Neuronal stem cell (in vitro differentiated cells): ENCODE measurements at regions not wholly inside any gene's neighbourhood (a gene's known extent, or its start where the extent isn't known, plus 50 kb on each side); places are given as distances from the start of the nearest gene placed in this dataset.

Experiments
- DNase-seq: peaks from one replicate; pipeline ENCODE4 v3.0.0-alpha.2; 2013; ENCODE audit warnings: low spot score
- H2AFZ ChIP-seq: one replicate; pipeline ENCODE4 v1.6.1; 2013; ENCODE audit warnings: mild to moderate bottlenecking, low read length, inconsistent platforms
- H2AK5ac ChIP-seq: 2 replicates; pipeline ENCODE4 v1.6.1; 2013; ENCODE audit warnings: low read depth, mild to moderate bottlenecking, inconsistent platforms, low read length, moderate library complexity, mixed read lengths
- H2BK120ac ChIP-seq: 2 replicates; pipeline ENCODE4 v1.6.1; 2013; ENCODE audit warnings: low read depth, mild to moderate bottlenecking, inconsistent platforms, low read length, moderate library complexity, mixed read lengths
- H2BK12ac ChIP-seq: one replicate; pipeline ENCODE4 v1.6.1; 2013; ENCODE audit warnings: low read length, inconsistent platforms
- H2BK15ac ChIP-seq: 2 replicates; pipeline ENCODE4 v1.6.1; 2013; ENCODE audit warnings: mild to moderate bottlenecking, low read length, inconsistent platforms, mixed read lengths
- H2BK5ac ChIP-seq: one replicate; pipeline ENCODE4 v1.6.1; 2013; ENCODE audit warnings: inconsistent platforms, mild to moderate bottlenecking, low read length, moderate library complexity
- H3K14ac ChIP-seq: one replicate; pipeline ENCODE4 v1.6.1; 2013; ENCODE audit warnings: low read length, inconsistent platforms
- H3K18ac ChIP-seq: 2 replicates; pipeline ENCODE4 v1.6.1; 2013; ENCODE audit warnings: low read length, inconsistent platforms
- H3K23ac ChIP-seq: 2 replicates; pipeline ENCODE4 v1.6.1; 2013; ENCODE audit warnings: low read depth, mild to moderate bottlenecking, mixed read lengths, low read length, inconsistent platforms; ENCODE audit not compliant: poor library complexity
- H3K27ac ChIP-seq: replicated peaks from 3 replicates; pipeline ENCODE4 v1.5.1; 2013; ENCODE audit warnings: low read length, inconsistent platforms
- H3K27me3 ChIP-seq, 3 experiments: 2 replicates each; pipeline ENCODE4 v1.6.1; 2013; ENCODE audit warnings: low read length in 3 of 3, mild to moderate bottlenecking in 2 of 3, inconsistent platforms in 1 of 3, low read depth in 1 of 3, mixed read lengths in 1 of 3, moderate library complexity in 1 of 3; ENCODE audit not compliant: control insufficient read depth in 3 of 3, insufficient read depth in 3 of 3
- H3K36me3 ChIP-seq, 2 donors: replicated peaks in 1 of 2; 2 replicates each; pipeline ENCODE4 v1.6.1; 2013; ENCODE audit warnings: low read length in 2 of 2; ENCODE audit not compliant: control insufficient read depth in 2 of 2, insufficient read depth in 2 of 2
- H3K4ac ChIP-seq: 2 replicates; pipeline ENCODE4 v1.6.1; 2013; ENCODE audit warnings: inconsistent platforms, mild to moderate bottlenecking, low read length, moderate library complexity
- H3K4me1 ChIP-seq, 2 donors: 1 replicate in 1 of 2; 2 replicates in 1 of 2; pipeline ENCODE4 v1.6.1; 2013; ENCODE audit warnings: low read length in 2 of 2, low read depth in 1 of 2; ENCODE audit not compliant: control insufficient read depth in 2 of 2, insufficient read depth in 1 of 2
- H3K4me2 ChIP-seq: one replicate; pipeline ENCODE4 v1.6.1; 2013; ENCODE audit warnings: mild to moderate bottlenecking, low read length, inconsistent platforms; ENCODE audit not compliant: insufficient read depth, poor library complexity, severe bottlenecking
- H3K4me3 ChIP-seq, 2 donors: 2 replicates each; pipeline ENCODE4 v1.5.1; 2013; ENCODE audit warnings: low read length in 2 of 2, mild to moderate bottlenecking in 2 of 2, inconsistent platforms in 1 of 2, moderate library complexity in 1 of 2
- H3K79me1 ChIP-seq: one replicate; pipeline ENCODE4 v1.6.1; 2013; ENCODE audit warnings: low read depth, mild to moderate bottlenecking, inconsistent platforms, low read length, moderate library complexity
- H3K9ac ChIP-seq: one replicate; pipeline ENCODE4 v1.6.1; 2013; ENCODE audit warnings: mild to moderate bottlenecking, low read depth, low read length, inconsistent platforms; ENCODE audit not compliant: poor library complexity
- H3K9me3 ChIP-seq, 2 donors: replicated peaks in 1 of 2; 2 replicates each; pipeline versions ENCODE3 to v1.6.1; 2013; ENCODE audit warnings: low read length in 2 of 2, mild to moderate bottlenecking in 2 of 2, inconsistent platforms in 1 of 2, low read depth in 1 of 2, mixed read lengths in 1 of 2, moderate library complexity in 1 of 2; ENCODE audit not compliant: control insufficient read depth in 2 of 2, insufficient read depth in 1 of 2
- H4K8ac ChIP-seq: one replicate; pipeline ENCODE4 v1.6.1; 2013; ENCODE audit warnings: low read depth, mild to moderate bottlenecking, inconsistent platforms, low read length, moderate library complexity
- H4K91ac ChIP-seq: one replicate; pipeline ENCODE4 v1.6.1; 2013; ENCODE audit warnings: low read length, low read depth, mild to moderate bottlenecking, inconsistent platforms; ENCODE audit not compliant: poor library complexity
- WGBS, 2 donors: extraction: QIAGEN DNeasy Blood & Tissue Kit; methylation state at CpG; one replicate each; pipeline ENCODE4 v1.1.7; 2013; ENCODE audit warnings: missing lambda C conversion rate in 2 of 2, mixed read lengths in 1 of 2; ENCODE audit not compliant: insufficient read length in 2 of 2, insufficient replicate concordance in 1 of 2; ENCODE audit errors: extremely low coverage in 2 of 2; 5-methylcytosine and 5-hydroxymethylcytosine counted together

DNA sequence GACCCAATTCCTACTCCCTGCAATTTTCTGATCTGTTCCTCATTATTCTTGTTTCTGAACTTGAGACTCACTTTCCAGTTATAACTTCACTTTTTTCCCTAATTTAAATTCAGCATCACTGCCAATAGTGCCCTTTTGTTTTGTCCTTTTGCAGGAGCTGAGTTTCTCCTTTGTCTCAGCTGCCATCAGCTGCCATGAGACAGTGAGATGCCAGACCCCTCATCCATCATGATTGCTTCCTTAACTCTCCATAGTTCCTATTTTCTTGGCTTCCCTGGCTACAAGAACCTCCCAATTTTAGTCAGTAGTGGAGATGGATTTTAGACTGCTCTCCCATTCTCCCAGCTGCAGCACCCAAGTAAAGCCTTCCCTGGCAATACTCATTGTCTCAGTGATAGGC lies 518.1 kb downstream of the HDGFL1 start:
- H2BK15ac ChIP-seq: no peak overlapping the region
- H3K14ac ChIP-seq: no peak overlapping the region
- H3K9ac ChIP-seq: no peak overlapping the region
- H3K27ac ChIP-seq: no peak overlapping the region
- H3K4me2 ChIP-seq: no peak overlapping the region
- H3K9me3 ChIP-seq: peaks cover 0 to 5% of the 10 kb centered on the region in 2 donors
- H3K18ac ChIP-seq: no peak overlapping the region
- no peak overlapping the region for H2BK120ac ChIP-seq
- no peaks in the 10 kb centered on the region for H3K4me1 ChIP-seq
- no peak overlapping the region for H3K4me3 ChIP-seq
- H4K8ac ChIP-seq: no peak overlapping the region
- H2AK5ac ChIP-seq: no peak overlapping the region
- no peaks in the 10 kb centered on the region for H3K79me1 ChIP-seq
- DNase-seq: no peak
- no peak overlapping the region for H3K23ac ChIP-seq
- H2AFZ ChIP-seq: no peak overlapping the region
- no peaks in the 10 kb centered on the region for H3K36me3 ChIP-seq
- H4K91ac ChIP-seq: no peak overlapping the region
- no peak overlapping the region for H2BK12ac ChIP-seq
- H3K27me3 ChIP-seq: no peaks in the 10 kb centered on the region
- H2BK5ac ChIP-seq: no peak overlapping the region
- H3K4ac ChIP-seq: no peak overlapping the region

DNA sequence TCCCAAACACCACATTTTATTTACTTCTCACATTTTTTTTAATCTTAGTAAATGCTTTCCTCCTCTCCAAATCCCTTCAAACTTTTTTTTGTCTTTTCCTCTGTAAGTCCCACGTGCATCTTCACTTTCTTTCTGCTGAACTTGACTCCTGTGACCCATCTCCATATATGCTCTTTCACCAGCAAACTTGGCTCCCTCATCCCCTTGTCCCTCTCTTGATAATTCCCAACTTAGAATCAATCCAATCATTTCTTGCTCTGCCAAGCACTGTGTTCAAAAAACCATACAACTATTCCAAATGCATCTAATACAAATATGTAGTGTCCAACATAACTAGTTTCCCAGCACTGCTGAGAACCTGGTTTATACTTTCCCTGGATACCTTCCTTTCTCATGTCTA lies 519.4 kb downstream of the HDGFL1 start:
- Histone ChIP-seq H4K8ac (no peak overlapping the region), H3K27me3 (no peaks in the 10 kb centered on the region), H3K9ac (no peak overlapping the region), H3K4me2 (no peak overlapping the region), H2BK5ac (no peak overlapping the region), H3K36me3 (no peaks in the 10 kb centered on the region), H2BK120ac (no peak overlapping the region), H2AFZ (no peak overlapping the region), H3K18ac (no peak overlapping the region), H2BK15ac (no peak overlapping the region), H3K4ac (no peak overlapping the region), H3K79me1 (no peaks in the 10 kb centered on the region), H3K23ac (no peak overlapping the region), H3K4me3 (no peak overlapping the region), H3K27ac (no peak overlapping the region), H2BK12ac (no peak overlapping the region), H2AK5ac (no peak overlapping the region), H3K14ac (no peak overlapping the region), H4K91ac (no peak overlapping the region), H3K9me3 (peaks cover 0 to 3% of the 10 kb centered on the region in 2 donors), H3K4me1 (no peaks in the 10 kb centered on the region)
- no CpG with 5 or more reads among the region's 1 CpG for WGBS, 2 donors
- no peak for DNase-seq

DNA sequence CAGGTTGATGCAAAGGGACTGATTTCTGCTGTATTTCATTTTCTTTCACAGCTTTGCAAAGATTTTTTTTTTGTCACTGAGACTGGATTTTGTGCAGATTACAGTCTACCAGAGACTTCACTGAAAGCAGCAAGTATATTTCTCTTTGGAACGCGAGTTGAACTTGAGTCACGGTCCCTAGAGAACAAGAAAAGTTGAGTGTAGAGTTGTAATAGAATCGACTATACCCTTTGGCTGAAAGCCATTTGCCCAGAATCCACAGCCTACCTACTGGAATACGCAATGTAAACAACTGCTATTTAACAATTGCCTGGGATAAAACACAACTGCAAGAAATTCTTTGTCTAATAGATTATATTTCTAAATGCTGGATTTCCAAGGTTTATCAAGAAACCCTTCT lies 520.6 kb downstream of the HDGFL1 start:
- Histone ChIP-seq H4K91ac (no peak overlapping the region), H3K27ac (no peak overlapping the region), H3K18ac (no peak overlapping the region), H2BK15ac (no peak overlapping the region), H3K23ac (no peak overlapping the region), H3K14ac (no peak overlapping the region), H3K4me3 (no peak overlapping the region), H2AFZ (no peak overlapping the region), H2BK5ac (no peak overlapping the region), H3K36me3 (no peaks in the 10 kb centered on the region), H3K4me2 (no peak overlapping the region), H2BK12ac (no peak overlapping the region), H3K4me1 (no peaks in the 10 kb centered on the region), H3K4ac (no peak overlapping the region), H3K9me3 (no peaks in the 10 kb centered on the region), H3K9ac (no peak overlapping the region), H2BK120ac (no peak overlapping the region), H4K8ac (no peak overlapping the region), H3K27me3 (no peaks in the 10 kb centered on the region), H2AK5ac (no peak overlapping the region), H3K79me1 (no peaks in the 10 kb centered on the region)
- no peak for DNase-seq
- no CpG with 5 or more reads among the region's 5 CpGs for WGBS, 2 donors

DNA sequence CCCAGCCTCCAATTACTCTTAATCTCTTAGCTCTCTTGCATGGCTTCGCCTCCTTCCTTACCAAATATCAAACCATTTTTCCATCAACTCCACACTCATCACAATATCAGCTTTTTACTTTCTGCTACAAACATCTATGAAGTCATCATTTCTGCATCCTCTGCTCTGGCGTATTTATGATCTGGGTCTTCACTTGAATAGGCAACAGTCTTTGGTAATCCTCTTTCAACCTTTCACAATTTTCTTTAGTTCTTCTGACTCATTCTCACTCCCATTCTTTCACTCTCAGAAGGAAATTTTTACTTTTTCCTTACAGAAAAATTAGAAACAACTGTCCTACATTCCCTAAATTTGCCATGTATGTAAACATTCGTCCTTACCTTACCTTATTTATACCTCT lies 522.4 kb downstream of the HDGFL1 start:
- Histone ChIP-seq H2AK5ac (no peak overlapping the region), H3K4me2 (no peak overlapping the region), H3K4ac (no peak overlapping the region), H3K36me3 (no peaks in the 10 kb centered on the region), H2BK120ac (no peak overlapping the region), H2BK12ac (no peak overlapping the region), H3K14ac (no peak overlapping the region), H3K18ac (no peak overlapping the region), H3K23ac (no peak overlapping the region), H4K91ac (no peak overlapping the region), H3K27me3 (no peaks in the 10 kb centered on the region), H3K4me3 (no peak overlapping the region), H4K8ac (no peak overlapping the region), H3K79me1 (no peaks in the 10 kb centered on the region), H3K9ac (no peak overlapping the region), H3K4me1 (no peaks in the 10 kb centered on the region), H2AFZ (no peak overlapping the region), H2BK5ac (no peak overlapping the region), H3K27ac (no peak overlapping the region), H2BK15ac (no peak overlapping the region), H3K9me3 (no peaks in the 10 kb centered on the region)
- DNase-seq: no peak
- WGBS, 2 donors: 100% methylated on average over 1 of the region's 3 CpGs; no CpG with 5 or more reads in 1 of the 2 donors
